Stimulated activated CD4-positive, alpha-beta T cell treated with anti-CD3 and anti-CD28 coated beads, Interleukin-1b, Interleukin-23, amount 100 ng/mL, for 1 hour (primary cell): ENCODE measurements at regions not wholly inside any gene's neighbourhood (a gene's known extent, or its start where the extent isn't known, plus 50 kb on each side); places are given as distances from the start of the nearest gene placed in this dataset.

Experiments used
- DNase-seq, 2 donors: peaks; one replicate each; pipeline ENCODE4 v3.0.0-alpha.2; 2020; ENCODE audit warnings: low read depth in 2 of 2

DNA sequence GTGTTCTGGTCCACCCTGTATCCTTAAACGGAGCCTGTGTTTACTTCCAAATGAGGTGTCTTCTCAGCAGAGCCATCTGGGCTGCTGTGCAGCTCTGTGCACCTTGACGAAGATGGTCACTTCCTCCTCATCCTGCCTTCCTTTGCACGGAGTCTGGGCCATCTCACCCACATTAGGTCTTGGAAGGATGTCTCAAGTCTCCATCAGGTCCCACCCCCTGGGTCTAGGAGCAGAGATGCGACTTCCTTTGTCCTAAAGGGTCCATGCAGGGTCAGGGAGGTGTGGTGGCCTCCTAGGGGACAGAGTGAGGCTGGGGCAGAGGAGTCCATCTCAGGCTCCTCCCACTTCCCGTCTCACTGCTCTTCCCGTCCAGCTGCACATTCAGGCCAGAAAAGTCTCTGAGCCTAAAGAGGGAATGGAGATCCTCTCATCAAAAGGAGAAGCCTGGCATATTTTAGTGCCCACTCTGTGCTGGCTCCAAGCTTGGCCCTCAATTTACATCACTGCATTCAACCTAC, 209.2 kb downstream of the MATN1 start:
- DNase-seq = no peak

DNA sequence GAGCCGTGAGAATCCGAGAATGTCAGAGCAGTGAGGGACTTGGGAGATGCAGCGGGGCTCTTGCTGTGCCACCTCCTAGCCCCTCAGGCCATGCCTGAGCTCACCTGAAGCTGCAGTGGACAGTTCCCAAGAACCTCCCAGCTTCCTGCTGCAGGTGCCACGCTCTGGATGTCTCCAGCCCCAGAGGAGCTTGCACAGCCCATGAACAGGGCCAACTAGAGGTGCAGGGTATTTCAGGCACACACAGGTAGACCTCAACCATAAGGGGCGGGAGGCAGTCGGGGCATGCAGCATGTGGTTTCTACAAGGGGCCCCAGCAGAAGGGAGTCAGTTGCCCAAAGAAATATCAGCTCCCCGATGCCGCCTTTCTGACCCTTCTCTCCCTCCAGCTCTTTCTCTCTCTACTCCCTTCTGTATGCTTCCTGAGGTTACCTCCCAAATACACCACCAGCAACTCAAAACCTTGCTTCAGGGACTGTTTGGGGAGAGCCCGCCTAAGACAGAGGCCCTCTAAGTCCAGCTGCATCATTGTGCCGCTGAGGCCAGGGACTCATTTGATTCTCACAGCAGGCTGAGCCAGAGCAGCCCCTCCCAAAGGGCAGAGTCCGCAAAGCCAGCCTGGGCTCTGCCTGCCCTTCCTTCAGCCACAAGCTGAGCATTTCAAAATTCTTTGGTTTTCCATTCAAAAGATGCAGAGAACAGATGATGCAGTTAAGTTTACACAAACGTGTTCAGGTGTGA, 209.8 kb downstream of the MATN1 start:
- no peak for DNase-seq

DNA sequence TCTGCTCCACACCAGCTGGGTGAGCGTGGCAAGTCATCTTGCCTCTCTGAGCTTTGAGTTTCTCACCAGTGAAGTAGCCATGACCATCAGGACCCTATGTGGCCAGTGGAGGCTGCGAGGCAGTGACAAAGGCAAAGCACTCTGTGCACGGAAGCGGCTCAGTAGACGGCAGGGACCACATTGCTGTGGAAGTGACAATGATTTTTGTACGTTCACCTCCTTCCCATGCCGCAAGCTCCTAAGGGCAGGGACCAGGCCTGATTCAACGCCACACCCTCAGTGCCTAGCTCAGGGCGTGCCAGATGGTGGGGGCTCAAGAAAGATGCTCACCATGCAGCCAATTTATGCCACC, 210.5 kb downstream of the MATN1 start:
- DNase-seq = no peak

DNA sequence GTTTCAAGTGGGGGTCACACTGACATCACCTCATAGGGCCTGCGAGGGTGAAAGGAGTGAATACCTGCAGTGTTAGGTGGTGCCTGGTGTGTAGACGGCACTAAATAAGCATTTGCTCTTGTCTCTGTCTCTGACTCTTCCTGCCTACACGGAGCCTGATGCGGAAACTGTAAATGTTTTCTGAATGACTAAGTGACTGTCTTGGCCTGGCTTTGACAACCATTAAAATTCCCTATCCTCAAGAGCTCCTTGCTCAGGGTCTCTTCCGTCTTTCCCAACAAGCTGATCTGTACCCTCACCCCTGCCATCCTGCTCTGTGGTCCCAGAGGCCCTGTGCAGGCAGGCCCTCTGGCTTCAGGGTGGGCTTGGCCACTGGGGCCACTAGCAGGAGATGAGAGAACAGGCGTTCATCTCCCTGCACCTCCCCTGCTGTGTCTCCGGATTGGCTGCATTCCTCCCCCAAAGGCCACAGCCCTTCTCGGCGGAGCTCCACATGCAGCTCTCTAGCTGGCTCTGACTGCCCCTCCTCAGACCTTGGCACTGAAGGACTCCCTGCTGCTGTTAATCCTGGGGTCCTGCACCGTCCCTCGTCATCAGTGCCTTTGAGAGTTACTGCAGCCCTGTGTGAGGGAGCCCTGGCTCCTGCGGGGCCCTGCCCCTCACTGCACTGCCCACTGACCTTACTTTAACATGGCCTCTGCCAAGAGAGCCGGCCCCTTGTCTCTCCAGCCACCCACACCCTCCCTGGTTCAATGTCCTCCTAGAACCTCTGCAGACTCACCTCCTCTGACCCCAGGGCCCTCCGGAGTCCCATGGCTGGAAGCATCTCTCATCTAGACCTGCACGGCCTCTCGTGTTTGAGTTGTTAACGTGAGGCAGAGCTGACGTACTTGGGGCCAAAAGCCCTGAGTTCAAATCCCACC, 211.1 kb downstream of the MATN1 start:
- DNase-seq = no peak

DNA sequence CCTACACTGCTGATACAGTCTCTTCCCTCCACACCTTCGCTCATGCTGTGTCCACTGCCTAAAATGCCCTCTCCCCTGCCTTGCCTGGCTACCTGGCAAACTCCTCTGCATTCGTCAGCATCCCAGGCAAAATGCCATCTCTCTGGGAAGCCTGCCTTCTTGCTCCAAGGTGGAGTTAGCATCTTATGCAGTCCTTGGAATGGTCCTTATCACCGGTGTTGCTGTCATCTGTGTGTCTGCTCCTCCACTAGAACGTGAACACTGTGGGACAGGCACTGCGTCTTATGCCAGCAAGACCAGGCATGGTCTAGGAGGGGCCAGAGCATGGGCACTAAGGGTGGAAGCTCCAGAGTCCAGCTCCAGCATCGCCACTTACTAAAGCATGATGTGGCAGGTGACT, 211.8 kb downstream of the MATN1 start:
- DNase-seq = no peak

DNA sequence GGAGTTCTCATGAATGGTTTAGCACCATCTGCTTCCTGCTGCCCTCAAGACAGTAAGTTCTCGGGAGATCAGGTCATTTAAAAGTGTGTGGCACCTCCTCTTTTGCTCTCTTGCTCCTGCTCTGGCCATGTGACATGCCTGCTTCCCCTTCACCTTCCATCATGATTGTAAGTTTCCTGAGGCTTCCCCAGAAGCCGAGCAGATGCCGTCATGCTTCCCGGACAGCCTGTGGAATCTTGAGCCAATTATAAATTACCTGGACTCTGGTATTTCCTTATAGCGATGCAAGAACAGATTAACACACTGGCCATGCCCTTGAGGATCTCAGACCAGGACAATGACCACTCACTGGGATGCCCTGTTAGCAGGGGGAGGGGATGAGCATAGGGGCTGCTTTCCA, 212.3 kb downstream of the MATN1 start:
- no peak for DNase-seq

DNA sequence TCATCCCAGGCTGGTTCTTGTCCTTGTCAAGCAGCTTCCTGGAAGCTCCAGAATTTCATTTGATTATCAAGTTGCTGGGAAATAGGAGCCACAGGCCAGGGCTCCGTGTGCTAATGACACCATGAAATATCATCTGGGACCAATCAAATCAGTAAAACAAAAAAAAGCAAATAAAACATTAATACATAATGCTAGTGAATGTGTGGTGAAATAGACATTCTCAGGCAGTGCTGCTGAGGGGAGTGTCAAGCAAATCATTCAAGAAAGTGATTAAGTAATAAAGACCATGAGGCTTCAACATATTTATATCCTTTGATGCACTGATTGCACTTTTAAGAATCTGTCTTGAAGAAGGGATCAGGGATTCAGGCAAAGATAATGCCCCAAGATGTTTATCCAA, 213.7 kb downstream of the MATN1 start:
- DNase-seq = no peak

DNA sequence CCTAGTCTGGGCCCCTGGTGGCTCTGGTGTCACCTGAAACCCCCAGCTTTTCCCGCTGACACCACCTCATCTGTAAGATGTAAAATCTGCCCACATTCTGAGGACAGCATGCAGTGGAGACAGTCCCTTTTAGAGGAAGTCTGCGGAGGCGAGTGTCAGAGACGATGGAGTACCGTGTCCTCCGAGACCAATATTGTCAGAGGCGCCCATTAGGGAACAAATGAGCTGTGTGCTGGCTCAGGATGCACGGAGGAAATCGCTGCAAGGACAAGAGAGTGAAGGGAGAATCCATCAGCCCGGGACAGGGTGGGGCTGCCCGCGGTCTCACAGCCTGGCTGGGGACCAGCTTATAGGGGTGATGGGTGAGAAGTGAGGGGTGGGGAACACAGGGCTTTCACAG, 214.8 kb downstream of the MATN1 start:
- no peak for DNase-seq

DNA sequence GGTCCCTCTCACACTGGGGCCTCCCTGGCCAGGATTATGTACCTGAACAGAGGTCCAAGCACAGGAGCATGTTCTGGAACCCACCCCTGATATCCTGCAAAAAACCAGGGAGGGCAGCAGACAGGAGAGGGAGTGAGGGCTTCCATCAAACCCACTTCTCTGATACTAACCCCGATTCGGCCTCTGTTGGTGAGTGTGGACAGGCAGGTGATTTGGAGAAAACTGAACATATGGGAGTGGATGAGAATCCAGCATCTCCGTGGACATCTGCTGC, 215.3 kb downstream of the MATN1 start:
- no peak for DNase-seq

DNA sequence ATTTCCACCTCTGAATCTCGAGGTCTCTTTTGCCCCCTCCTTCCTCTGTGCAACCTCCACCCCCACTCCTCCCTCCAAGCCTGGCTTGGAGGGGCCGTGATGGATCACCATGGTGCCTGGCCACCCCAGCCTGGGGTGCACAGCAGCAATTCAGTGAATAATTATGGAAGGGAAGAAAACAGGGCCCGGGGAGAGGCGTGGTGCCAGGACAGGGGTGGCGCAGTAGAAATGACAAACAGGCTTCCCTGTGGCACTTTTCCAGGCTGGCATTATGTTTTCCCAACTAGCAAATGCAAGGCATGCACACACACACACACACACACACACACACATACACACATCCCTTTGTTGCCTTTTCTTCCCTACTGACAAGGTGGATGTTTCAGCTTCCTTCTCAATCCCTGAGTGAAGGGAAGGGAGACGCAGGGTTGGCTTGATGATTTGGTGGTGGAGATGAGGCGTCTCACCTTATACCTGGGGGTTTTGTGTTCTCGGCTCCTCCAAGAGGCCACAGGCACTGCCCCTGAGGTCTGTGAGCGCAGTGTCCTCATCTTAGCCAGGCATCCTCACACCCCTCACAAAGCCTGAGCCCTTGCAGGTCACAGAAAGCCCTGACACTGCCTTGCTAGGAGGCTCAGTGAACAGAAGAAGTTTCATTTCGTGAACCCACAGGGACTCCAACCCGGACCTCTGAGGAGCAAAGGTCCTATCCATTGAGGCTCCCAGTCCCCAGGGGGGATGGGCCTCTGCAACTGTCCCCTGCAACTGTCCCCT, 215.8 kb downstream of the MATN1 start:
- DNase-seq = no peak

DNA sequence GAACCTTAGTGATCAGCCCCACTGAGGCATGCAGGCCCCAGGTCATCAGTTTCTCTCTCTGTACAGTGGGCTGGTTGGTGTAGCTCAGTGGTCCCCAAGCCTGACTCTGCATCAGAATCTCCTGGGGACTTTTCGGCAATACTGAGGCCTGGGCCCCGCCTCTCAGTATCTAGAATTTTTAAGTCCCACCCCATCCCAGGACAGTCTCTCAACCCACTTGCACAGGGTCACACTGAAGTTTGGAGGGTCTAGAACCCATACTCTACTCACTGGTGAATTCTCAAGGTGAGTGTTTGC, 216.4 kb downstream of the MATN1 start:
- no peak for DNase-seq

DNA sequence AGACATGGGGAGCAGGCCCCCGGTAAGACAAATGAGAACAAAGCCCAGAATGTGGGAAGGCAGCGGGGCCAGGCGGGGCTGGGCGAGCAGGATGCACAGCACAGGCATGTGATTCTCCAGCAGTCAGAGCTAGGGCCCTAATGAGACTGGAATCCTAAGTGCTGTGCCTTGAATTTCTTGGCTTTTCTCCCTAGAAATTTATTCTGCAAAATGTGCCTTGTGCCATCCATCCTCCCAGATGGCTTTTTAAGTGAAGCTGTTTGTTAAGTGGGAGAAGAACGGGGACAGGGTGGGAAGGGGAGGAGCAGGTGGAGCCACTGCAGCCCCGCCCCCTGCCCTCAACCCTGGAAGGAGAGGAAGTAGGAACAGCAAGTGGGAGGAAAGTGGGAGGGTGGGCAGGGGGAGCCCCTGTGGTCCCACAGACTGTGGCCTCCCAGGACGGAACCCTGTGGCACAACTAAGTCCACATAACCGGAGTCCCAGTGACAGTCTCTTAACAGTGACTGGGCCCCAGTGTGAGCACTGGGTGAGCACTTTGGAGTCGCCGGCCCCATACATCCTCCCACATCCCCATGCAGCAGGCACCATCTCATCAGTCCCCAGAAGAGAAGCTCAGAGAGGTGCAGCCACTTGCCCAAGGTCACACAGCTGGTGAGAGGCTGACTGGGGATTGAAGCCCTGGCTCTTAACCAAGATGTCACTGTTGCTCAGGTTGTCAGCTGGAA, 216.9 kb downstream of the MATN1 start:
- DNase-seq = no peak

DNA sequence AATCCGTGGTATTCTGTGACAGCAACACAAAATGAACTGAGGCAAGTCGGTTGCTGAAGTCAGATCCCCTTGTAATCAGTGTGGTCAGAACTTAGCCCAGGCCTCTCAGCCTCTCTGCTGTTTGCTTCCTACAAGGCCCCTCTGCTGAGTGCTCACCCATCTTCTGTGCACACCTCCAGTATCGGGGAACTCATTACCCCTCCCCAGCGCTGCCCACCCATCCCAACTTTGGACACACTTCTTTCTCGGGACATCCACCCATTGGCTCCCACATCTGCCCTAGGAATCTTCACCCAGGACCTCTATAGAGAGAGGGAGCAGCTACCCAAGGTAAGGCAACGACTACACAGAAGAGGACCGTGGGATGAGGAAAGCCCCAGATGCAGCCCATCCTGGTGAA, 217.5 kb downstream of the MATN1 start:
- DNase-seq = no peak

DNA sequence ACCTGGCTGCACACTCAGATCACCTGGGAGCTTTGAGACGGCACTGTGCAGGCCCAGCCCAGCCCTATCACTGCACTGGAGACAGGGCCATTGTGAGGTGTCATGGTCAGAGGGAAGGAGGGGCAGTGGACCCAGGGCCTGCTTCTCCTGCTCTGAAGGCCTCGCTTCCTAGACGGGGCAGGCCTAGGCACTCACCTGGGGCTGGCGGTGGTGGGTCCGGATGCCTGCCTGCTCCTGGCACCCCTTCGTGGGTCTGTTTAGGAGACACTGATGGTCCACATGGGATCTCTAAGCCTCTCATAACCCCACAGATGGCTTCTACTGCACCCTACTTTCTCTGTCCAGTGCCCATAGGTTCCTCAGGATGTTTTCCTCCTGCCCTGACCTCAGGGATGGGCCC, 230.9 kb downstream of the MATN1 start:
- no peak for DNase-seq

DNA sequence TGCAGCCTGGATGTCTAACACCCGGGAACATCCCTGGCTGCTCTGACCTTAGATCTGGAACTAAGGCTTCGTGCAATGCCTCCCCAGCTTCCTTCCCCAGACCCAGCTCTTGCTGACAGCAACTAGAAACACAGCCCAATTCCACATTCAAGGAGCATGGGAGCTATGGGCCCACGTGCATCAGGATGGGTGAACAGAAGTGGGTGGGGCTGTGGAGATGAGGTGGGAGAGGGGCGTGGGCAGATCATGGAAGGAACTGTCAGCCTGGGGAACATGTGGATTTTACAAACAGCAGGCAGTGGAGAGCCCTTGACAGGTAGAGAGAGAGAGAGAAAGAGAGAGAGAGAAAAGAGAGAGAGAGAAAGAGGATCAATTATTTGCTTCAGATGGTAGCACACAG, 231.6 kb downstream of the MATN1 start:
- DNase-seq = no peak

DNA sequence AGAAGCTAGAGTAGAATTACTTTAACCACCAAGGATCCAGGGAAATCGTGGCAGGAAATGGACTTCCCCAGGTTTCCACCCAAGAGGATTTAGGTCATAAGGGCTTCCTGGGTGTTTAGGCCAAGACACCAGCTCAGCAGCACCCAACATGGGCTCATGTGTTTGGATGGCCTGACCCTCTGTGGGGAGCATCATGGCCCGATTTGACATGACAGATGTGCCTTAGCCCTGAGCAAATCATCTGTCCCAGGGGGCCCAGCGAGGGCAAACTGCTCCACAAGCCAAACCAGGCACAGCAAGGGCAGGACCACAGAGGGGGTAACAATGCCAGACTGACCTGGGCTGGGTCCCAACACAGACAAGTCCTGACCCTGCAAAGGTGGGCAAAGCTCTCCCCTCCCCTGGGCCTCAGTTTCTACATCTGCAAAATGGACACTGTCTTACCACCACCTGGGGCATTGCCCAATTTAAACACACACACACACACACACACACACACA, 232.8 kb downstream of the MATN1 start:
- DNase-seq = no peak

DNA sequence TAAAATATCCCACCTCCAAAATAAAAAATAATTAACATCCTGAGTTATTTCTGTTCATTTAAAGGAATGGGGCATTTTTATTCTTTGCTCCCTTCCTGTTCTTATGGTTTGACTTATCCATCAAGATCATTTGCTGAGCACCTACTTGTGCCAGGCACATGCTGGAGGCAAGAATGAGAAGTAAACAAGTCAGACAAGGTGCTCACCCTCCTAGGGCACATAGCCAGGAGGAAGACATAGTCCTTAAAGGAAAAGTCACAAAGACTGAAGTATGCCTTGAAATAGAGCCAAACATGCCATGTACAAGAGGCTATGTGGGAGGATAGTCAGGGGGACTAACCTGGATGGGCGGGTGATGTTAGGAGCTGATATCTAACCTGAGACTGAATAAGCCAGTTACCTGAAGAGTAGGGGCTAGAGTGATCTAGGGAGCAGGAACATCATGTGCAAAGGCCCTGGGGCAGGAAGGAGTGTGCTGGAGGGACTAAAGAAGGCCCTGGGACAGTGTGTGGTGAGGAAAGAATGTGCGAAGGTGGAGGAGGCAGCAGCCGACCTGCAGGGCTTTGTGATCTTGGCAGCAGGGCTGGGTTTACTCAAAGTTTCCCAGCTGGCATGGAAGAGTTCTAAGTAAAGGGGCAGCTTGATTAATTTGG, 233.5 kb downstream of the MATN1 start:
- DNase-seq = no peak

DNA sequence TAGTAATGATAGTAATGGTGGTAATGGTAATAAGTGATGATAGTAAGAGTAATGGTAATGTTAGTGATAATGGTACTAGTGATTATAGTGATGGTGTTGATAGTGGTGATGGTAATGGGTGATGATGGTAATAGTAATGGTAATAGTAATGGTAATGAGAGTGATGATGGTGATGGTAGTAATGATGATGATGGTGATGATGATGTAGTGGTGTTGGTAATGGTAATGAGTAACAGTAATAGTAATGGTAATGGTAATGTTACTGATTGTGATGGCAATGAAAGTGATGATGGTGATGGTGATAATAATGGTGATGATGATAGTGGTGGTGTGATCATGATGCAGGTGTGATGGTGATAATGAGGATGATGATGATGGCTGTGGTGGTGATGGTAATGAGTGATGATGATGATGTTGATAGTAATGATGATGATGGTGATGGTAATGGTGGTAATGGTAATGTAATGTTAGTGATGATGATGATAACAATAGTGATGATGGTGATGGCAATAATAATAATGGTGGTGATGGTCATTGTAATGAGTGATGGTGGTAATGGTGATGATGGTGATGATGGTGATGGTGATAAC, 235.0 kb downstream of the MATN1 start:
- no peak for DNase-seq

DNA sequence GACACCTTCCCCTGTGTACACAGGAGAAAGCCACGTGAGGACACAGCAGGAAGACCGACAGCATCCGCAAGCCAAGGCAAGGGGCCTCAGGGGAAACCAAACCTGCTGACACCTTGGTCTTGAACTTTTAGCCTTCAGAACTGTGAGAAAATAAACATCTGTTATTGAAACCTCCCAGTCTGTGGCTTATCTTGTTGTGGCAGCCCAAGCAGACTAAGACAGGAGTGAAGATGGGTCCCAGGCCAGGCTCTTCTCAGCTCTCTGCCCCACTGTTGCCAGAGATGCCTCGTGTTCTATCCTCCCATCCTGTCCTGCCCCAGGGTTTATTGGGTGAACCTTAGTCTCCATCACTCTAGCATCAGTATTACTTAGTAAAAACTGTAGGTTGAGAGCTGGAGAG, 236.3 kb downstream of the MATN1 start:
- no peak for DNase-seq

DNA sequence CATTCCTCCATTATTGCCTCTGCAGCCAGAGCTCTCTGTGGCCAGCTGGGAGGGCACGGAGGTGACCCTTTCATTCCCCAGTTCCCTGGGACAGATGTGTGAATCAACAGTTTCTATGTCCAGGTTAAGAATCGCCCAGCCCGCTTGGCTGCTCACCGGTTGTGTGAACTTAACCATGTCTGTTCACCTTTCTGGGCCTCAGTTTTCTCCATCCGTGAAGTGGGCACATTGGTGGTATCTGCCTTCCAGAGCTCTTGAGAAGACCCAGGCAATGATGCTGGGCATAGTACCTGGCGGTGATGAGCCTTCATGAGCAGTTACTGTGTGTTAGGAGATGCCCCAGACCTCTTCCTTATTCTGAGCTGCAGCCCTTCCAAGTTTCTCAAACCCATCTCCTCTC, 238.3 kb downstream of the MATN1 start:
- no peak for DNase-seq

DNA sequence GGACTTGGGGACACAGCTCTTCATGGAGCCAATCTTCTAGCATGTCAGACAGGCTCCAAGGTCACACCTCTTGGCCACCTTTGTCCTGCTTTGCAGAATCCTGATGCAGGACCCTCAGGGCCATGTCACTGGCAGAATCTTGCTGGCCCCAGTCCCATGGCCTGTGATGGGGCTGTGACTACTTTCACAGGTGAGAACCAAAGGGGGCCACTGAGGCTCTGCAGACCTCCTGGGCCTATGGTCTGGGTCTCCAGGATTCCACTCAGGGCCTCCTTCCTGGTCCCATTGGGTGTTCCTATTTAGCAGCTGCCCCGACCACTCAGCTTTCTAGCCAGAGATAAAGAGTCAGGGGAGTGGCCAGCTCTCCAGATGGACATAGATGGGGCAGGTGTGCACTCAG, 238.7 kb downstream of the MATN1 start:
- no peak for DNase-seq
